ENCODE measurements at regions not wholly inside any gene's neighbourhood (a gene's known extent, or its start where the extent isn't known, plus 50 kb on each side); places are given as distances from the start of the nearest gene placed in this dataset.
A peak's percentile ranks its signal among the peaks of the same experiment; 100 is the strongest.

DNA sequence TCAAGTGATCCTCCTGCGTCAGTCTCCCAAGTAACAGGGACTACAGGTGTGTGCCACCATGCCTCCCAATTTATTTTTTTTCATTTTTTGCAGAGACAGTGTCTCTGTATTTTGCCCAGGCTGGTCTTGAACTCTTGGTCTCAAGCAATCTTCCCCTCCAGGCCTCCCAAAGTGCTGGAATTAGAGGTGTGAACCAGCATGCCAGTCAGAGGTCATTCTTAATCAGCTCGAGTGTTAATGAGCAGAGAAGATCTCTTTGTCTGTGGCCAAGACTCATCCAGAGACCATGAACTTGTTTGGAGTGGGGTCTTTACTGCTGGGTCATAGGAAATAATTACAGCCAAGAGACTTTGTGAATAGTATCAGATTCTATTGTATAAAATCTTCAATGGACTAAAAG is 99.2 kb upstream of the AP1S2 start:
- no peak overlapping the region for H3K4me3 Mint-ChIP-seq
- DNase-seq (no peak), ATAC-seq (no peak)
- H3K4me1 Mint-ChIP-seq (ENCODE audit: low read depth) = no peaks in the 10 kb centered on the region
- CTCF ChIA-PET = no interaction called here
- intact Hi-C loops (cut with micrococcal nuclease) = no loop called here
- TF ChIP-seq, protein P1, sequence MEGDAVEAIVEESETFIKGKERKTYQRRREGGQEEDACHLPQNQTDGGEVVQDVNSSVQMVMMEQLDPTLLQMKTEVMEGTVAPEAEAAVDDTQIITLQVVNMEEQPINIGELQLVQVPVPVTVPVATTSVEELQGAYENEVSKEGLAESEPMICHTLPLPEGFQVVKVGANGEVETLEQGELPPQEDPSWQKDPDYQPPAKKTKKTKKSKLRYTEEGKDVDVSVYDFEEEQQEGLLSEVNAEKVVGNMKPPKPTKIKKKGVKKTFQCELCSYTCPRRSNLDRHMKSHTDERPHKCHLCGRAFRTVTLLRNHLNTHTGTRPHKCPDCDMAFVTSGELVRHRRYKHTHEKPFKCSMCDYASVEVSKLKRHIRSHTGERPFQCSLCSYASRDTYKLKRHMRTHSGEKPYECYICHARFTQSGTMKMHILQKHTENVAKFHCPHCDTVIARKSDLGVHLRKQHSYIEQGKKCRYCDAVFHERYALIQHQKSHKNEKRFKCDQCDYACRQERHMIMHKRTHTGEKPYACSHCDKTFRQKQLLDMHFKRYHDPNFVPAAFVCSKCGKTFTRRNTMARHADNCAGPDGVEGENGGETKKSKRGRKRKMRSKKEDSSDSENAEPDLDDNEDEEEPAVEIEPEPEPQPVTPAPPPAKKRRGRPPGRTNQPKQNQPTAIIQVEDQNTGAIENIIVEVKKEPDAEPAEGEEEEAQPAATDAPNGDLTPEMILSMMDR (IDR thresholded peaks at IDR 0.05) = no peak
- no peaks in the 10 kb centered on the region for H3K9me3 Mint-ChIP-seq
- H3K27me3 Mint-ChIP-seq = no peaks in the 10 kb centered on the region
- POLR2A ChIA-PET = no interaction called here
- no peaks in the 10 kb centered on the region for H3K36me3 Mint-ChIP-seq (ENCODE audit: low read depth)
- no peak overlapping the region for H3K27ac Mint-ChIP-seq

DNA sequence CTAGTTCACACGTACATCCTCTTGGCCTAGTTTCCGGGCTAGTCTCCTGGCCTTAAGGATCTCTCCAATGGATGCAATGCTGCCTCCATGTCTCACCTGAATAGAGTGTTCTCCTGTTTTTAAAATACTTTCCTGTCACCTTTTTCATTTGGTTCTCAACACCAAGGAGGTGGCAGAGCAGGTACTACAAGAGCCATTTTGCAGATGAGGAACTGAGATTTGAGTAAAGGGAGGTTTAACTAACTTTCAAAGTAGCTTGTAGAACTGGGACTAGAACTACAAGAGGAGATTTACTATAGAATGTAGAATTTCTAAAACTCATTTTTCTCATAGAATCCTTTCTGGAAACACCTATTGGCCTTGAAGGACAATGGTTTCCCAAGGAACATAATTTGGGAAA is 97.6 kb upstream of the AP1S2 start:
- no peaks in the 10 kb centered on the region for H3K27me3 Mint-ChIP-seq
- ATAC-seq (no peak), DNase-seq (no peak)
- ChIA-PET CTCF (no interaction called here), POLR2A (no interaction called here)
- no peaks in the 10 kb centered on the region for H3K4me1 Mint-ChIP-seq (ENCODE audit: low read depth)
- TF ChIP-seq, protein P1 (IDR thresholded peaks at IDR 0.05) = no peak
- no peaks in the 10 kb centered on the region for H3K9me3 Mint-ChIP-seq
- H3K4me3 Mint-ChIP-seq = no peak overlapping the region
- intact Hi-C loops (cut with micrococcal nuclease) = no loop called here
- H3K27ac Mint-ChIP-seq = no peak overlapping the region
- H3K36me3 Mint-ChIP-seq (ENCODE audit: low read depth) = no peaks in the 10 kb centered on the region

DNA sequence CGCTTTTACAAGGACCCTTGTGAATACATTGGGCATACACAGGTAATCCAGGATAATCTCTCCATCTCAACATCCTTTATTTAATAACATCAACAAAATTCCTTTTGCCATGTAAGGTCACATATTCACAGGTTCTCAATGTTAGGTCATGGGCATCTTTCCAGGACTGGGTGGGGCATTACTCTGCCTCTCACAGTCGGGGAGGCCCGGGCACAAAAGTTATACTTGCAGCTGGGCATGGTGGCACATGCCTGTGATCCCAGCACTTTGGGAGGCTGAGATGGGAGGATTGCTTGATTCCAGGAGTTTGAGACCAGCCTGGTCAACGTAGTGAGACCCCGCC is 93.7 kb upstream of the AP1S2 start:
- no peaks in the 10 kb centered on the region for H3K9me3 Mint-ChIP-seq

GRCh38 chrX:15947648-15948317 is 93.2 kb upstream of the AP1S2 start:
- no peaks in the 10 kb centered on the region for H3K36me3 Mint-ChIP-seq (ENCODE audit: low read depth)
- no peak for ATAC-seq
- intact Hi-C loops (cut with micrococcal nuclease) = no loop called here
- H3K27ac Mint-ChIP-seq = no peak overlapping the region
- POLR2A ChIA-PET = no interaction called here
- CTCF ChIA-PET = no interaction called here
- DNase-seq = no peak
- H3K9me3 Mint-ChIP-seq = no peaks in the 10 kb centered on the region
- no peaks in the 10 kb centered on the region for H3K4me1 Mint-ChIP-seq (ENCODE audit: low read depth)
- TF ChIP-seq, protein P1 (IDR thresholded peaks at IDR 0.05) = no peak
- H3K4me3 Mint-ChIP-seq = no peak overlapping the region
- peaks cover 1% of the 10 kb centered on the region for H3K27me3 Mint-ChIP-seq

More for the DNA sequence above, 93.7 kb upstream of the AP1S2 start:
- ATAC-seq (no peak), DNase-seq (no peak)
- Mint-ChIP-seq H3K4me3 (no peak overlapping the region), H3K36me3 (ENCODE audit: low read depth) (no peaks in the 10 kb centered on the region), H3K27me3 (peaks cover 1% of the 10 kb centered on the region), H3K4me1 (ENCODE audit: low read depth) (no peaks in the 10 kb centered on the region), H3K27ac (no peak overlapping the region)
- intact Hi-C loops (cut with micrococcal nuclease) = no loop called here
- TF ChIP-seq, protein P1 (IDR thresholded peaks at IDR 0.05) = no peak
- ChIA-PET CTCF (no interaction called here), POLR2A (no interaction called here)

GRCh38 chrX:15946783-15947580 is 92.4 kb upstream of the AP1S2 start:
- TF ChIP-seq, protein P1 (IDR thresholded peaks at IDR 0.05) = no peak
- Mint-ChIP-seq H3K36me3 (ENCODE audit: low read depth) (no peaks in the 10 kb centered on the region), H3K9me3 (no peaks in the 10 kb centered on the region), H3K4me1 (ENCODE audit: low read depth) (no peaks in the 10 kb centered on the region), H3K27me3 (peaks cover 1% of the 10 kb centered on the region), H3K27ac (no peak overlapping the region), H3K4me3 (no peak overlapping the region)
- POLR2A ChIA-PET = no interaction called here
- CTCF ChIA-PET = no interaction called here
- intact Hi-C loops (cut with micrococcal nuclease) = no loop called here
- ATAC-seq (no peak), DNase-seq (peak; percentile 11)
